CD14-positive monocyte (primary cell): ENCODE measurements at regions not wholly inside any gene's neighbourhood (a gene's known extent, or its start where the extent isn't known, plus 50 kb on each side); places are given as distances from the start of the nearest gene placed in this dataset.
A peak's percentile ranks its signal among the peaks of the same experiment; 100 is the strongest.

Experiments
- DNase-seq, 3 donors: peaks; one replicate each; pipeline ENCODE4 v3.0.0-alpha.2; 2011 to 2022
- H2AFZ ChIP-seq: 2 replicates; pipeline ENCODE4 v1.6.0; 2012; ENCODE audit warnings: mild to moderate bottlenecking, low read depth, low read length, inconsistent platforms; ENCODE audit not compliant: insufficient read depth, poor library complexity, severe bottlenecking
- H3K27ac ChIP-seq, 2 donors: 1 replicate in 1 of 2; 2 replicates in 1 of 2; pipeline ENCODE4 v1.5.1; 2012 to 2013; ENCODE audit warnings: low read length in 2 of 2, control low read depth in 1 of 2, inconsistent platforms in 1 of 2, low read depth in 1 of 2, mild to moderate bottlenecking in 1 of 2
- H3K27me3 ChIP-seq, 2 donors: one replicate each; pipeline versions ENCODE4 v1.6.0 to v1.6.1; 2011 to 2013; ENCODE audit warnings: low read length in 2 of 2; ENCODE audit not compliant: control insufficient read depth in 2 of 2, insufficient read depth in 2 of 2
- H3K36me3 ChIP-seq, 2 donors: replicated peaks in 1 of 2; 1 replicate in 1 of 2; 2 replicates in 1 of 2; pipeline versions ENCODE4 v1.5.1 to v1.6.1; 2012 to 2013; ENCODE audit warnings: low read length in 2 of 2, control low read depth in 1 of 2, inconsistent platforms in 1 of 2, mild to moderate bottlenecking in 1 of 2; ENCODE audit not compliant: insufficient read depth in 2 of 2, control insufficient read depth in 1 of 2
- H3K4me1 ChIP-seq, 2 donors: 1 replicate in 1 of 2; 2 replicates in 1 of 2; pipeline versions ENCODE4 v1.5.1 to v1.6.1; 2012 to 2013; ENCODE audit warnings: low read length in 2 of 2, control low read depth in 1 of 2, inconsistent platforms in 1 of 2, mild to moderate bottlenecking in 1 of 2, moderate library complexity in 1 of 2; ENCODE audit not compliant: insufficient read depth in 2 of 2, control insufficient read depth in 1 of 2
- H3K4me2 ChIP-seq: replicated peaks from 2 replicates; pipeline ENCODE3; 2012; ENCODE audit warnings: low read length, moderate library complexity, mild to moderate bottlenecking; ENCODE audit not compliant: poor library complexity, severe bottlenecking; ENCODE audit errors: extremely low read depth
- H3K4me3 ChIP-seq, 3 experiments: fragments of 200-600 bp in 1 of 3; sonication (generic) in 1 of 3; replicated peaks in 1 of 3; 1 replicate in 2 of 3; 2 replicates in 1 of 3; pipeline ENCODE4 v1.5.1; 2011 to 2013; ENCODE audit warnings: low read length in 3 of 3, mild to moderate bottlenecking in 3 of 3, control low read depth in 2 of 3, low read depth in 2 of 3, inconsistent platforms in 1 of 3, moderate library complexity in 1 of 3
- H3K79me2 ChIP-seq: 2 replicates; pipeline ENCODE4 v1.6.0; 2012; ENCODE audit warnings: mild to moderate bottlenecking, control low read depth, inconsistent platforms, low read length, moderate library complexity; ENCODE audit not compliant: insufficient read depth
- H3K9ac ChIP-seq: 2 replicates; pipeline ENCODE4 v1.6.0; 2017; ENCODE audit warnings: low read length, mild to moderate bottlenecking; ENCODE audit not compliant: insufficient read depth, poor library complexity, severe bottlenecking
- H3K9me3 ChIP-seq, 2 donors: replicated peaks in 1 of 2; 1 replicate in 1 of 2; 2 replicates in 1 of 2; pipeline versions ENCODE4 v1.5.1 to v1.6.1; 2012 to 2013; ENCODE audit warnings: low read length in 2 of 2, control low read depth in 1 of 2; ENCODE audit not compliant: control insufficient read depth in 1 of 2, insufficient read depth in 1 of 2
- H4K20me1 ChIP-seq: 2 replicates; pipeline ENCODE4 v1.6.0; 2012; ENCODE audit warnings: mild to moderate bottlenecking, low read length, control low read depth, moderate library complexity; ENCODE audit not compliant: insufficient read depth
- H3K27ac Mint-ChIP-seq, 7 donors: one replicate each; pipeline ENCODE4 v1.8.0; 2020; ENCODE audit warnings: mild to moderate bottlenecking in 7 of 7, mixed read lengths in 7 of 7, moderate library complexity in 6 of 7, inconsistent platforms in 2 of 7
- H3K27me3 Mint-ChIP-seq, 3 donors: one replicate each; pipeline ENCODE4 v1.8.0; 2021 to 2022; ENCODE audit warnings: low read depth in 3 of 3, mild to moderate bottlenecking in 3 of 3, mixed read lengths in 3 of 3, moderate library complexity in 3 of 3, inconsistent platforms in 1 of 3
- H3K36me3 Mint-ChIP-seq, 2 donors: one replicate each; pipeline ENCODE4 v1.8.0; 2020; ENCODE audit warnings: mixed read lengths in 2 of 2, inconsistent platforms in 1 of 2, mild to moderate bottlenecking in 1 of 2
- H3K4me1 Mint-ChIP-seq: one replicate; pipeline ENCODE4 v1.8.0; 2020; ENCODE audit warnings: mild to moderate bottlenecking, mixed read lengths
- H3K4me3 Mint-ChIP-seq, 2 donors: one replicate each; pipeline ENCODE4 v1.8.0; 2020; ENCODE audit warnings: mild to moderate bottlenecking in 2 of 2, mixed read lengths in 2 of 2, moderate library complexity in 1 of 2
- H3K9me3 Mint-ChIP-seq, 7 donors: one replicate each; pipeline ENCODE4 v1.8.0; 2020 to 2022; ENCODE audit warnings: mixed read lengths in 7 of 7, mild to moderate bottlenecking in 6 of 7, moderate library complexity in 6 of 7, inconsistent platforms in 2 of 7
- CTCF ChIP-seq: fragments of 200-600 bp; IDR thresholded peaks from one replicate; pipeline ENCODE4 v1.8.0; 2022; ENCODE audit warnings: antibody characterized with exemption, mild to moderate bottlenecking
- WGBS: methylation state at CpG from one replicate; pipeline ENCODE4 v1.1.5; 2013; ENCODE audit warnings: missing lambda C conversion rate; ENCODE audit not compliant: insufficient coverage; 5-methylcytosine and 5-hydroxymethylcytosine counted together
- intact Hi-C, 2 donors: fragments of 100-400 bp; cut with micrococcal nuclease; formaldehyde crosslinking; loops; one replicate each; pipeline versions ENCODE4 v1.15.0 to v1.15.1; 2023

GRCh38 chr3:194986208-194987043, 284.5 kb downstream of the XXYLT1 start:
- no peak overlapping the region for H2AFZ ChIP-seq
- no peak overlapping the region for H3K9ac ChIP-seq
- Mint-ChIP-seq H3K4me1 (peaks cover 61% of the 10 kb centered on the region), H3K9me3 (peaks cover 0 to 4% (median 2%) of the 10 kb centered on the region in 7 donors), H3K27ac (peak overlapping the region in 6 of 7 donors; percentile 59 to 94 (median 88)), H3K36me3 (peaks cover 2 to 6% of the 10 kb centered on the region in 2 donors), H3K4me3 (peak overlapping the region in 1 of 2 donors; percentile 26), H3K27me3 (peaks cover 0 to 7% (median 2%) of the 10 kb centered on the region in 3 donors)
- H4K20me1 ChIP-seq, result no peaks in the 10 kb centered on the region
- WGBS, result 24% methylated on average over 9 of the region's 17 CpGs
- H3K27ac ChIP-seq, result peak overlapping the region in 1 of 2 donors; percentile 17
- H3K4me3 ChIP-seq, result no peak overlapping the region
- H3K4me2 ChIP-seq, result no peak overlapping the region
- intact Hi-C loops, result loop anchor here in 1 of 2 donors (5.0 kb wide), 1 partner anchor 121 kb away; no protein-coding TSS in a partner anchor
- no peaks in the 10 kb centered on the region for H3K27me3 ChIP-seq
- peak; percentile 52 to 85 (median 62) for DNase-seq
- TF ChIP-seq CTCF, result no peak
- no peaks in the 10 kb centered on the region for H3K36me3 ChIP-seq
- peaks cover 33 to 41% of the 10 kb centered on the region in 2 donors for H3K4me1 ChIP-seq
- no peaks in the 10 kb centered on the region for H3K9me3 ChIP-seq
- H3K79me2 ChIP-seq, result no peaks in the 10 kb centered on the region

- H3K4me1 ChIP-seq, result peaks cover 33 to 41% of the 10 kb centered on the region in 2 donors
- Mint-ChIP-seq H3K36me3 (peaks cover 2 to 3% of the 10 kb centered on the region in 2 donors), H3K27ac (peak overlapping the region in 3 of 7 donors; percentile 31 to 54 (median 45)), H3K4me1 (peaks cover 60% of the 10 kb centered on the region), H3K4me3 (no peak overlapping the region), H3K27me3 (peaks cover 0 to 7% (median 2%) of the 10 kb centered on the region in 3 donors), H3K9me3 (peaks cover 0 to 2% (median 0%) of the 10 kb centered on the region in 7 donors)
- H3K36me3 ChIP-seq, result no peaks in the 10 kb centered on the region
- no peaks in the 10 kb centered on the region for H3K79me2 ChIP-seq
- H3K9ac ChIP-seq, result no peak overlapping the region
- no peaks in the 10 kb centered on the region for H4K20me1 ChIP-seq
- no peak for TF ChIP-seq CTCF
- WGBS, result 77% methylated on average over 16 of the region's 21 CpGs
- DNase-seq, result no peak
- no peak overlapping the region for H3K4me2 ChIP-seq
- H3K27ac ChIP-seq, result no peak overlapping the region
- no peaks in the 10 kb centered on the region for H3K27me3 ChIP-seq
- no peak overlapping the region for H3K4me3 ChIP-seq
- intact Hi-C loops, result loop anchor here in 1 of 2 donors (5.0 kb wide), 1 partner anchor 119 kb away; no protein-coding TSS in a partner anchor
- H3K9me3 ChIP-seq, result no peaks in the 10 kb centered on the region
- H2AFZ ChIP-seq, result no peak overlapping the region
Measured at GRCh38 chr3:194987571-194988494, 283.1 kb downstream of the XXYLT1 start.
